ENCODE measurements at regions not wholly inside any gene's neighbourhood (a gene's known extent, or its start where the extent isn't known, plus 50 kb on each side); places are given as distances from the start of the nearest gene placed in this dataset.
A peak's percentile ranks its signal among the peaks of the same experiment; 100 is the strongest.

DNA sequence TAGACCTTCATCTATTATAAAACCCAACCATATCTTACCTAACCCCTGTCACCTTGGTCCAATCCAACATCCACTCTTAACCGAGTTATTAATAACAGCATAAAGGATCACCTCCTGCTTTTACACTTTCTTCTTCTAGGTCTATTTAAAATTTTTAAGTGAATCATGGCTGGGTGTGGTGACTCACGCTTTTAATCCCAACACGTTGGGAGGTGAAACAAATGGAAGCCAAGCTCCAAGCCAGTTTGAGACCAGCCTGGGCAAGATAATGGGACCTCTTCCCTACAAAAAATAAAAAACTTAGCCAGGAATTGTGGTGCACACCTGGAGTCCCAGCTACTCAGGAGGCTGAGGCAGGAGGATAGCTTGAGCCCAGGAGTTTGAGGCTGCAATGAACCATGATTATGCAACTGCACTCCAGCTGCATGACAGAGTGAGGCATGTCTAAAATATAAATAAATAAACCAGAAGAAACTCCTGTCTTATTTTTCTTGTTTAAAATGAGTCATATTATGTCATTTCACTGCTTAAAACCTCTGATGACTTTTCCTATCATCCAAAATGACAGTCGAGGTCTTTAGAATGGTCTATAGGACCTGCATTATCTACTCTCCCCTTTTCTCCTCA is 188.4 kb downstream of the GASK1B start:
- TF ChIP-seq, protein P1, sequence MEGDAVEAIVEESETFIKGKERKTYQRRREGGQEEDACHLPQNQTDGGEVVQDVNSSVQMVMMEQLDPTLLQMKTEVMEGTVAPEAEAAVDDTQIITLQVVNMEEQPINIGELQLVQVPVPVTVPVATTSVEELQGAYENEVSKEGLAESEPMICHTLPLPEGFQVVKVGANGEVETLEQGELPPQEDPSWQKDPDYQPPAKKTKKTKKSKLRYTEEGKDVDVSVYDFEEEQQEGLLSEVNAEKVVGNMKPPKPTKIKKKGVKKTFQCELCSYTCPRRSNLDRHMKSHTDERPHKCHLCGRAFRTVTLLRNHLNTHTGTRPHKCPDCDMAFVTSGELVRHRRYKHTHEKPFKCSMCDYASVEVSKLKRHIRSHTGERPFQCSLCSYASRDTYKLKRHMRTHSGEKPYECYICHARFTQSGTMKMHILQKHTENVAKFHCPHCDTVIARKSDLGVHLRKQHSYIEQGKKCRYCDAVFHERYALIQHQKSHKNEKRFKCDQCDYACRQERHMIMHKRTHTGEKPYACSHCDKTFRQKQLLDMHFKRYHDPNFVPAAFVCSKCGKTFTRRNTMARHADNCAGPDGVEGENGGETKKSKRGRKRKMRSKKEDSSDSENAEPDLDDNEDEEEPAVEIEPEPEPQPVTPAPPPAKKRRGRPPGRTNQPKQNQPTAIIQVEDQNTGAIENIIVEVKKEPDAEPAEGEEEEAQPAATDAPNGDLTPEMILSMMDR (IDR thresholded peaks at IDR 0.05) = no peak
- whole genome bisulfite sequencing, 2 donors = 70 to 72% methylated on average over 4 of the region's 4 CpGs
- Histone ChIP-seq H3K27ac (no peak overlapping the region), H3K9me3 (no peaks in the 10 kb centered on the region), H3K36me3 (no peaks in the 10 kb centered on the region), H3K4me3 (no peak overlapping the region), H3K4me1 (peaks cover 0 to 21% (median 0%) of the 10 kb centered on the region in 9 donors), H3K27me3 (no peaks in the 10 kb centered on the region)
- DNase-seq (no peak), ATAC-seq (no peak)
- intact Hi-C loops (cut with DNase I) = loop anchor here in 1 of 10 donors (10.0 kb wide), 1 partner anchor 770 kb away; no protein-coding TSS in a partner anchor

DNA sequence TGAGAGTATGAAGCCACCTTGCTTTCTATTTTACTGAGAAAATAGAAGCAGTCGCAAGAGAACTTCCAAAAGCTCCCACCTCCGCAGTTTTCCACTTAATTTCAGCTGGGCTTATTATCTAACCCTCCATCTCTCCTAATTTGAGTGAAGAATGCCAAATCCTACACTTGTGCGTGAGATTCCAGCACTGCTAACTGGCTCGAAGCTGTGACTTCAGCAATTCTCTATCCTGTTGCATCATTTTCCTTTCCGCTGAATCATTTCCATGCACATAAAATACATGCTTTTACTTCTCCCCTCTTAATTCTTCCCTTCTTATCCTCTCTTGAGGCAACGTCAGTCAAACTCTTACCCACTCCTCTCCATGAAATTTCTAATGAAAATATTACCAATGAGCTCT is 189.5 kb downstream of the GASK1B start:
- DNase-seq (no peak), ATAC-seq (no peak)
- Histone ChIP-seq H3K9me3 (no peaks in the 10 kb centered on the region), H3K27ac (no peak overlapping the region), H3K36me3 (no peaks in the 10 kb centered on the region), H3K4me3 (no peak overlapping the region), H3K4me1 (peaks cover 0 to 25% (median 0%) of the 10 kb centered on the region in 9 donors), H3K27me3 (no peaks in the 10 kb centered on the region)
- intact Hi-C loops (cut with DNase I) = loop anchor here in 1 of 10 donors (10.0 kb wide), 1 partner anchor 768 kb away; no protein-coding TSS in a partner anchor
- TF ChIP-seq, protein P1 (IDR thresholded peaks at IDR 0.05) = no peak
- WGBS, 2 donors = 83 to 88% methylated on average over 6 of the region's 6 CpGs

DNA sequence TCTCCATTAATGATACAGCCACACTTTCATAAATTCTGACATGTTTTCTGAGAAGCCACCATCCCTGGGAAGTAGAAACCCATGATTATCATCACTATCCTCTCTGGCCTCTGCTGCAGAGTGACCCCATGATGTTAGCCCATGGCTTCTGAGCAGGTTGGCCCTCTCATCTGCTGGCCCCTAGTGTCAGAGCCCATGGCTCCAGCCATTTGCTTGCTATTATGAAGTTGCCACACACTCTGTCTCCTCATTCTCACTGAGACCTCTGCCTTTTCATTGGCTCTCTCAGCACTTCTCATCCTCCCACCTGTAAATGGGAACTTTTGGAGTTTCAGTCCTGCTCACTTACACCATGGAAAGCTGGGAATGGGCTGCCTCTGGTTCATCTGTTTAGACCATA is 192.7 kb downstream of the GASK1B start:
- Histone ChIP-seq H3K4me3 (no peak overlapping the region), H3K9me3 (no peaks in the 10 kb centered on the region), H3K27ac (no peak overlapping the region), H3K36me3 (no peaks in the 10 kb centered on the region), H3K27me3 (no peaks in the 10 kb centered on the region), H3K4me1 (peaks cover 0 to 19% (median 0%) of the 10 kb centered on the region in 9 donors)
- TF ChIP-seq, protein P1 (IDR thresholded peaks at IDR 0.05) = no peak
- no peak for ATAC-seq
- intact Hi-C loops (cut with DNase I) = loop anchor here in 1 of 10 donors (10.0 kb wide), 1 partner anchor 765 kb away; no protein-coding TSS in a partner anchor
- no peak for DNase-seq

DNA sequence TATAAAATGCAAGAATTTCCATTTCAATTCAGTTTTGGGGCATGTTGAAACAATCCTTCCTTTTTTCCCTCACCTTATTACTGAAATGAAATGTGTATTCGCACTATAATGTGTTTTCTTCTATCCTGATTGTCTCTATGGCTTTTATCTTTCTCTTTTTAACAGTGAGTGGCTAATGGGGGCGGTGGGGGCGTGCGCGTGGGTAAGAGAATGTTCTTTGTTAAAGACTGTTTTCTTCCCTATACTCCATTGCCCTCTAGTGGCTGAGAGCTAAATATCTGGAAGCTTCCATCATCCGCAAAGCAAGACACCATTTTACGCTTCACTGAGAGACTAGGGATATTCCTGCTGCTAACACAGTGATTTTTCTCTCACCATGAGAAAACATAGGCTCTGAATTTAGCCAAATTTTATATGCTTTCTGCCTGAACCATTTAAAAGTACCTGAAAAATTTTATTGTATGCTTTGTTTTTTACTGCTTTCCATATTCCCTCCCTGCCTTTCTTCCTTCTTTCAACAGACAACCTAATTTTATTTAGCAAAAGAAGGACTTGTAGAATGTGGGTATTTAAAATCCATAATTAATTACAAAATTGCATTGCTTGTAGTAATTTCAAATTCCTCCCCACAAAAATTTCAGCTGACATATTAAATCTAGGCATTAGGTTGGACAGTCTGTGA is 194.0 kb downstream of the GASK1B start:
- Histone ChIP-seq H3K36me3 (no peaks in the 10 kb centered on the region), H3K9me3 (no peaks in the 10 kb centered on the region), H3K27ac (no peak overlapping the region), H3K4me3 (peak overlapping the region in 4 of 10 donors; percentile 23 to 28 (median 26)), H3K27me3 (no peaks in the 10 kb centered on the region), H3K4me1 (peaks cover 0 to 19% (median 0%) of the 10 kb centered on the region in 9 donors)
- DNase-seq = peak; percentile 18 to 56
- TF ChIP-seq, protein P1 (IDR thresholded peaks at IDR 0.05) = peak; percentile 72 to 93 (median 87)
- 3 to 6% methylated on average over 7 of the region's 7 CpGs for WGBS, 2 donors
- intact Hi-C loops (cut with DNase I) = loop anchor here in 5 of 10 donors (5.0 to 10.0 kb wide), 5 partner anchors 762 to 1502 kb away; no protein-coding TSS in a partner anchor
- ATAC-seq = peak; percentile 59 to 87 (median 77)
